ENCODE measurements at regions not wholly inside any gene's neighbourhood (a gene's known extent, or its start where the extent isn't known, plus 50 kb on each side); places are given as distances from the start of the nearest gene placed in this dataset.

DNA sequence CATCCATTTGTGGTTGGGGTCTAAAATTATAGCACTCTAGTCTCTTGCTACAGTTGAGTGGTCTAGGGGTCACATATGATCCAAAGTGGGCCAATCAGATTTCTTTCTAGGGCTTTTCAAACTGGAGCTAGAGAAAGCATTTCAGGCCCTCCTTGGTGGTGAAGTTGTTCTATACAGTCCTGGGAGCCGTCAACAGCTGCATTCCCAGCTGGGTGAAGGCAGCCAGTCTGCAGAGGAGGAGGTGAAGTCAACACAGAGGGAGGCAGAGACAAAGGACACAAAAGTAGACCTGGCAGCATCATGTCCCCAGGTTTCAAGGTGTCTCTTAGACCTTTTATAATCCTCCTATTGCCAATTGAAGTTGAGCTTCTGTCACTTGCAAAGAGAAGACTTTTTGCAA is 518.2 kb downstream of the BNC2 start:
- H3K27ac ChIP-seq, result no peak overlapping the region

DNA sequence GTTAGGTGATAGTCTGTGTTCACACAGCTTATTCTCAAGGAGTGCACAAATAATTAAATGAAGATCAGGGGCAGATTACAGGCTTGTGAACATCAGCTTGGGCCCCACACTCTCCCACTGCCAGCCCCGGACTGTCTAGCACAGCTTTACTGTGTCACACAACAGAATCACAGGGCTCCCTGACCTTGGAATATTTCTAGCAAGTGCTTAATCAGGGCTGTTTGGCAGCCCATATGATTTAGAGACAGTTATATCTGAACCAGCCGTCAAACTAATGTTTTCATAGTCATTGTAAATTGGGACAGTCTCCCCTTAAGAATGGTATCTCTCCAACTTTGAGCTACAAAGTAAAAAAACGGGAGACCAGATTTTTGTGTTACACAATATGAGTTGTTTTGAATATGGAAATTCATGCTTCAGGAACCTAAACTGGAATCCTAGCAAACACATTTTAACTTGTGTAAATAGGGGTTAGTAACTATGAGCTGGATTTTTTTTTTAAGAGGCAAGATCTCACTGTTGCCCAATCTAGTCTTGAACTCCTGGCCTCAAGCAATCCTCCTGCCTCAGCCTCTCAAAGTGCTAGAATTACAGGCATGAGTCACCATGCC is 517.6 kb downstream of the BNC2 start:
- no peak overlapping the region for H3K27ac ChIP-seq

More for the DNA sequence above, 518.2 kb downstream of the BNC2 start:
- TF ChIP-seq ZFX (IDR thresholded peaks at IDR 0.05; ENCODE audit: borderline replicate concordance), result no peak
- TF ChIP-seq, protein P1, sequence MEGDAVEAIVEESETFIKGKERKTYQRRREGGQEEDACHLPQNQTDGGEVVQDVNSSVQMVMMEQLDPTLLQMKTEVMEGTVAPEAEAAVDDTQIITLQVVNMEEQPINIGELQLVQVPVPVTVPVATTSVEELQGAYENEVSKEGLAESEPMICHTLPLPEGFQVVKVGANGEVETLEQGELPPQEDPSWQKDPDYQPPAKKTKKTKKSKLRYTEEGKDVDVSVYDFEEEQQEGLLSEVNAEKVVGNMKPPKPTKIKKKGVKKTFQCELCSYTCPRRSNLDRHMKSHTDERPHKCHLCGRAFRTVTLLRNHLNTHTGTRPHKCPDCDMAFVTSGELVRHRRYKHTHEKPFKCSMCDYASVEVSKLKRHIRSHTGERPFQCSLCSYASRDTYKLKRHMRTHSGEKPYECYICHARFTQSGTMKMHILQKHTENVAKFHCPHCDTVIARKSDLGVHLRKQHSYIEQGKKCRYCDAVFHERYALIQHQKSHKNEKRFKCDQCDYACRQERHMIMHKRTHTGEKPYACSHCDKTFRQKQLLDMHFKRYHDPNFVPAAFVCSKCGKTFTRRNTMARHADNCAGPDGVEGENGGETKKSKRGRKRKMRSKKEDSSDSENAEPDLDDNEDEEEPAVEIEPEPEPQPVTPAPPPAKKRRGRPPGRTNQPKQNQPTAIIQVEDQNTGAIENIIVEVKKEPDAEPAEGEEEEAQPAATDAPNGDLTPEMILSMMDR (IDR thresholded peaks at IDR 0.05), result no peak

DNA sequence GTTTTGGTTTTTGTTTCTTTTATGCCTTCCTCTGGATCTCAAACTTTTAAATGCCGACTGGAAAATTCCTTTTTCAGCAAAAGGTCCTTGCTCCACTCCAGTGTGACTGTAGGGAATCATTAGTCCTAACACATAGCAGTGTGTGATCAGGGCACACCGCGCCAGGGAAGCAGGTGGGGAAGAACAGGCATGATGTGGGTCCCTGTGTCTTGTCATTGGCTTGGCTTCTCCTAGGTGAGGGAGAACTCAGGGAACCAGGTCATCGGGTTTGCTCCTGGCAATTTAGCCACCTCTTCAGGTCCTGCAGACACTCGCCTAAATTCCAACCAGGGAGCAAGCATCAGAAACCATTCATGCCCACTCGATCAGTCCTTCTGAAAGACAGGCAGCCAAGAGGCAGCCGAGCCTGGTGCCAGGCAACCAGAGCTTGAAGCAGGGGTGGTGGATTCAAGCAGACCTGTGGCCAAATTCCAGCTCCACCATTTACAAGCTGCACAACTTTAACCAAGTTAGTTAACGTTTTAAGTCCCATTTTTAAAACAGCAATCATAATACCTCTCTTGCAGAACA is 514.2 kb downstream of the BNC2 start:
- no peak overlapping the region for H3K27ac ChIP-seq
- TF ChIP-seq, protein P1 (IDR thresholded peaks at IDR 0.05), result no peak
- no peak for TF ChIP-seq ZFX (IDR thresholded peaks at IDR 0.05; ENCODE audit: borderline replicate concordance)

More for the DNA sequence above, 517.6 kb downstream of the BNC2 start:
- no peak for TF ChIP-seq ZFX (IDR thresholded peaks at IDR 0.05; ENCODE audit: borderline replicate concordance)
- TF ChIP-seq, protein P1 (IDR thresholded peaks at IDR 0.05), result no peak

DNA sequence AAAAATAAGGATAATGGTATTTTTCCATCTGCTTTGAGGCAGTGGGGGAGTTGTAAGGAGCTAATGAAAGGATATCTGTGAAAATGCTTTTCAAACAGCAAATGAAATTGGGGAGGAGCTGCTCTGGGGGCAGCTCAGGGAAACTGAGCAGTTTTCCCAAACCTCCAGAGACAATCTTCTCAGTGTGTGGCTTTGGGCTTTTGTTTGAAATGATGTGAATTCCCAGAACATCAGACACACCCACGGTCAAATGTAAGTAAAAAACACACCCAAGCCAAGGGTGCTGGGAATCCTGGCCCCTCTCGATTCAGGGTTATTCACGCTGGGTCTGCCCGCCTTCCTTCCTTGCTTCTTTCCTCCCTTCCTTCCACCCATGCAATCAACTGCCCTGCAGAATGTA is 512.6 kb downstream of the BNC2 start:
- H3K27ac ChIP-seq, result no peak overlapping the region
- TF ChIP-seq, protein P1 (IDR thresholded peaks at IDR 0.05), result no peak
- TF ChIP-seq ZFX (IDR thresholded peaks at IDR 0.05; ENCODE audit: borderline replicate concordance), result no peak

DNA sequence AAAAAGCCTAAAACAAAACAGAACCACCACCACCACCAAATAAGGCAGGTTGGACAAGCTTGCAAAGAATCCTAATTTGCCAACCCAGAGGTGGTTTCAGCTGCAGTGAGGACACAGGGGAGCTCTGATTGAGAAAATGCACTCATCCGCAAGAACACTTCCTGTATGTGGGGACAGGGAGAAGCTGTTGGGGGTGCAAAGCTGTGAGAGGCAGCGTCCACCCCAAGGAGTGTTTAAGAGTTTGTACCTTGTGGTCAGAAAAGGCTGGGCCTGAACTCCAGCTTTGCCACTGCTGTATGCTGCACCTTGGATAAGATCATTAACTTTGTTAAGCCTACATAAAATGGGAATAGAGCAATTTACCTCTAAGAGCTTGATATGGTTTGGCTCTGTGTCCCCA is 511.7 kb downstream of the BNC2 start:
- H3K27ac ChIP-seq, result no peak overlapping the region
- no peak for TF ChIP-seq ZFX (IDR thresholded peaks at IDR 0.05; ENCODE audit: borderline replicate concordance)
- TF ChIP-seq, protein P1 (IDR thresholded peaks at IDR 0.05), result no peak

Data from 22Rv1 (cell line).